Fibroblast of villous mesenchyme (primary cell): ENCODE measurements at regions not wholly inside any gene's neighbourhood (a gene's known extent, or its start where the extent isn't known, plus 50 kb on each side); places are given as distances from the start of the nearest gene placed in this dataset.

Source experiments
- DNase-seq: peaks from one replicate; pipeline ENCODE4 v3.0.0-alpha.2; 2010; ENCODE audit warnings: low read depth
- H3K4me3 ChIP-seq: 2 replicates; pipeline ENCODE4 v1.5.1; 2011; ENCODE audit warnings: low read depth, mild to moderate bottlenecking, low read length
- CTCF ChIP-seq: IDR thresholded peaks from 2 replicates; pipeline ENCODE4 v1.5.1; 2012; ENCODE audit warnings: low read depth, mild to moderate bottlenecking, low read length; ENCODE audit not compliant: insufficient read depth

GRCh38 chr14:96151242-96151641 is 53.4 kb upstream of the BDKRB2 start:
- no peak for DNase-seq
- no peak for TF ChIP-seq CTCF
- no peak overlapping the region for H3K4me3 ChIP-seq

- H3K4me3 ChIP-seq = no peak overlapping the region
- TF ChIP-seq CTCF = no peak
- no peak for DNase-seq
Observed at GRCh38 chr14:96153003-96153402, 51.6 kb upstream of the BDKRB2 start.
